GM21723 (cell line): ENCODE measurements at regions not wholly inside any gene's neighbourhood (a gene's known extent, or its start where the extent isn't known, plus 50 kb on each side); places are given as distances from the start of the nearest gene placed in this dataset.
"Not testable (repeated sequence)": the region's sequence is repeated elsewhere in the genome, so short reads cannot be mapped to it uniquely, and the experiment has no call there.

Source experiments
- ATAC-seq: cut with Tn5 transposase; IDR thresholded peaks from one replicate; pipeline ENCODE4 v1.9.1; 2021; ENCODE audit warnings: mild to moderate bottlenecking, moderate library complexity; ENCODE audit not compliant: unreplicated experiment

- ATAC-seq: not testable (repeated sequence)
Observed at GRCh38 chr2:66177128-66177796, 257.7 kb upstream of the MEIS1 start.

GRCh38 chr2:66174491-66174890 lies 260.4 kb upstream of the MEIS1 start:
- no peak for ATAC-seq

DNA sequence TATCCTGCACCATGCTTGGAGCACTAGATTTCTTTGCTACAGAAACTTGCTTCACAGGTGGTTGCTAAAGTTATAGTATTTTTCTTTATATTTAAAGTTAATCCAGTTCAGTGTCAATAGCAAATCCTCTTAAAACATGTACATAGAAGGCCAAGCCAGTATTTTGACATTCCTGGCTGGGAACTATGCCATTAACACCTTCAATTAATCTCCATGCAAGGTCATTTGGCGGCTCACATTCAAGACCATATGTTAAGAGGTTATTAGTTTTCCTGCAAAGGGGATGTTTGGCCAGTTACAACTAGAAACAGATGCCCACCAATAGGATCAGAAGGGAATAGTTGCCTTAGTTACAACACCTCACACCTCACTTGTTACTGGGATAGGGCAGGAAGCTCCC lies 261.3 kb upstream of the MEIS1 start:
- ATAC-seq: no peak

GRCh38 chr2:66171530-66171929 lies 263.4 kb upstream of the MEIS1 start:
- no peak for ATAC-seq

DNA sequence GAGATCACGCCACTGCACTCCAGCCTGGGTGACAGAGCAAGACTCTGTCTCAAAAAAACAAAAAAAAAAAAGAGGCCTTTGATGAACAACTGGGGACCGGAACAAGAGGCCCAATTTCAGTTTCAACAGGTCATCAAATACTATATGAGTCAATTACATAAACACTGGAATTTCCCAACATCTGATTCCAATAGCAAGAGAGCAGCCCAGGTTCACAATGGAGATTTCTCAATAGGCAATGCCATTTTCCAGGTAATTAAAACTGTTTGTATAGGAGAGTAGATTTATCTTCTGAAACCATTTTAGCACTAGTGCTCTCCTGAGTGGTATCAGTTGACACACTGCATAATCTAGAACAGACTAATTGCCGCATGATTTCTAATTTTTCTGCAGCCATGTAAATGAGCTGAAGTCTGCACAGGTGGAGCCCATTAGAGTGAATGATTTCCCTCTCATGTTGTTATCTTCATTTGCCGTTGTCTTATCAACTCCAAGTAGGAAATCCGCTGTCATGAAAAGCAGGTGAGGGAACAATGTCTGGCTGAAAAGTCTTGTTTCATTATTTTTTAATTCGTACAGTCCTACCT lies 264.1 kb upstream of the MEIS1 start:
- ATAC-seq: no peak

- no peak for ATAC-seq
Observed at GRCh38 chr2:66169076-66169475, 265.8 kb upstream of the MEIS1 start.

DNA sequence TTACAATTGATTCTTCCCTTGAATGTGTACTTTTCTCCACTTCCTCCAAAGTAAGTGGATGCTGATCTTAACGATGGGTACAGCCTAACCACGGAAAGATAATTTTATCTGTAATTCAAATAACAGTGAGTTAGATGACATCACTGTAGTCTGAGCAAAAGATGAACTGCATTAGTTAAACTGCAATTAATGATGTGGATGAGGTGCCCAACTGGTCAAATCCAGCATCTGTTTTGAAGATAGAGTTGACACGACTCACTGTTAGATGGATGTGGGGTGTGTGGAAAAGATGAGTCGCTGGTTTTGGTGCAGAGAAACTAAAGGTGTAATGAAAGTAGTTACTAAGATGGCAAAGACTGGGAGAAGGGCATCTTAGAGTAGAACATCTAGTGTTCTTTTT lies 270.5 kb upstream of the MEIS1 start:
- no peak for ATAC-seq

DNA sequence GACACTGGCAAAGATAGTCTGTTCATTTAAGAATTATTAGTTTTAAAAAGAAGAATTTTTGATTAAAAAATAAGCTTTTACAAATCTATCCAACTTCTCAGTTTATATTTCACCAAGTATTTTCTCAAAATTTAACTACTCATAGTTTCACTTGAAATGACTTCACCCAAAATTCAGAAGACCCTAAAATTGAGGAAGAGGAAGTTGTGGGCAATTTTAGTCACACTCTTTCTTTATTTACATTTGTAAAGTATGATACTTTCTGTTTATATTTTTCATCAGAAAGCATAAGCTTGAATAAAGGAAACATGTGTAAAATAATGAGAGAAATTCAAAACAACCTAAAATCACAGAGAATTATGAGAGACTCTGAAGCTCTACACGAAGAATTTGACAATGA lies 278.8 kb upstream of the MEIS1 start:
- ATAC-seq: no peak

DNA sequence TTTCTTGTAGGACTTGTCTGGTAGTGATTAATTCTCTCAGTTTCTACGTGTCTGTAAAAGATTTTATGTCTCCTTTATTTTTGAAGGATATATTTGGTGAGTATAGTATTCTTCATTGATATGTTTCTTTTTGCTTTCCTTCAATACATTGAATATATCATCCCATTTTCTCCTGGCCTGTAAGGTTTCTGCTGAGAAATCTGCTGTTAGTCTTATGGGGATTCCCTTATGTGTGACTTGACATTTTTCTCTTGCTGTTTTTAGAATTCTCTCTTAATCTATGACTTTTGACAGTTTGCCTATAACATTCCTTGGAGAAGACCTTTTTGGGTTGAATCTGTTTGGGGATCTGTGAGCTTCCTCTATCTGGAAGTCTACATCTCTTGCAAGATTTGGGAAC lies 281.0 kb upstream of the MEIS1 start:
- no peak for ATAC-seq

DNA sequence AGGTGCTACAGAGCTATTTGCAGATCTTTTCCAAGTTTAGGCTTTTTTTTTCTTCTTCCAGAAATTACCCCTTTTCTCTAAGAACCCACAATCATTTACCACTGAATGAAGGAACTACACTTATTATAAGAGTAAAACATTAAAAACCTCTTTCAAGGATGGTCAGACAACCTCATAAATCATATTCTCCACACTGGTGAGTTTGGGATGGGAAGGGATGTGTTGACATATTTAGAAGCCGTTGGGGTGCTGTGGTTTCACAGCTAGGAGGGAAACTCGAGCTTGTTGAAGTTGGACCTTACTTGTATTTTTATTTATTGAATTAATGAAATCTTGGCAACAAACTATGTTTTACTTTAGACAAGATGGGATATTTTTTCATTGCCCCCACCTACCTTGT lies 289.4 kb upstream of the MEIS1 start:
- ATAC-seq: no peak

- not testable (repeated sequence) for ATAC-seq
Observed at GRCh38 chr2:66144324-66144723, 290.6 kb upstream of the MEIS1 start.

DNA sequence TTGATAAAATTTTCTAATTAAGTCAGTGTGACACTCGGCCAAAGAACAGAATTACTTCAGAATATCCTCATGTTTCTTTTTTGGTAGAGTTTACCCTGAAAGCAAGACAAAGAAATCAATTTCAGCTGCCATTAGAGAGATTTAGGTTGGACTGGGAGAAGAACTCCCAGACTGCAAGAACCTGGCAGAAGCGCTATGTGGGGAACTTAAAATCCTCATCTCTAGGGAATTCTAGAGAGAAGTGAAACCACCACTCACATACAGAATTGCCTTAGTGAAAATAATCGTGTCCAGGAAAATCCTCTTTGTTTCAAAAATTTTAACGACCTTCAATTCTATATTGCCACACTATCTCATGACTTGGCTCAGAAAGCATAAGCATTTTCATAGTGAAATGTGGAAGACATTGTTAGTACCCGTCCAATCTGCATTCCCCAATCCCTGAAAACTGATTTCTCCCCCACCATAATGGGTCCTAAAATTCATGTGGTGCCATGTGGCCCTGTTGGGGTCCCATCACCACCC lies 297.3 kb upstream of the MEIS1 start:
- ATAC-seq: no peak

DNA sequence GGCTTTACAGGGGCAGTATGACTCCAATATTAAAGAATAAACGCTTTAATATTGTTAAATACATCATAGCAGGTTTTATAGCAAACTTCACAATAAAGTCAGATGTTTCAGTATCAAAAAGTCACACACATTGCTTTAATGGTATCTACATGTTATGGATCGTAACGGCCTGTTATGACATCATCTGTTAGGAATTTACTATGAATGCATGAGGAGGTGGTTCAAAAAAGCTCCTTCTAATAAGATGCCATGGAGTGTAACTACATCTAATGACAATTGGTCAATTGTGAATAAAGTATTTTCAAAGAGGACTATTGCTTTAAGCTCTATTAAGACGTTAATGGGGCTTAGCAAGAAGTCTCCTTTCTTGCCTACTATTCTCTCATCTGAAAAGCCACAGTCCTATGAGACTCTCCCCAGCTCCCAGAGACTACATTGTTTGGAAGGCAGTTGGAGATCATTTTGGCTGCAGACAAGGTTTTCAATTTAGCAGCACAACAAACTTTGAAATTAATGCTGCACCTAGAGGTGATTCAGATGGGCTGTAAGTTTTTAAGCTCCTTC lies 300.7 kb upstream of the MEIS1 start:
- no peak for ATAC-seq

DNA sequence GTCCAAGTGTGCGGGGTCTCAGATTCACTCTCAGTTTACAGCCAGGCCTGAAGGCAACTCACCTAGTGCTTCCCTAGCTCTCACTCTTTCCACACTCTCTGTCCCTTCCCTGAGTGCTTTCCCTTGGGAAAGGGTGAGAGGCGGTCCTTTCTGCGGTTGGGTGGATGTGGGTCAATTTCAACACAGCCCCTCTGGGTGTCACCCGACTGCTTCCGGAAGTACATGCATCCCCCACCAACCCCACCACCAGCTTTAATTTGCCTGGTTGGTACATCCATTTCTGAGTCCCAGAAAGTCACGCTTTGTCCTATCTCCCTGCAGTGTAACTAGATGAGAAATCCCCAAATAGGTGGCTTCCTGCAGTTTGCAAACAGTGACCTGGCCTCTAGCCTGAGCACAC lies 307.3 kb upstream of the MEIS1 start:
- no peak for ATAC-seq

DNA sequence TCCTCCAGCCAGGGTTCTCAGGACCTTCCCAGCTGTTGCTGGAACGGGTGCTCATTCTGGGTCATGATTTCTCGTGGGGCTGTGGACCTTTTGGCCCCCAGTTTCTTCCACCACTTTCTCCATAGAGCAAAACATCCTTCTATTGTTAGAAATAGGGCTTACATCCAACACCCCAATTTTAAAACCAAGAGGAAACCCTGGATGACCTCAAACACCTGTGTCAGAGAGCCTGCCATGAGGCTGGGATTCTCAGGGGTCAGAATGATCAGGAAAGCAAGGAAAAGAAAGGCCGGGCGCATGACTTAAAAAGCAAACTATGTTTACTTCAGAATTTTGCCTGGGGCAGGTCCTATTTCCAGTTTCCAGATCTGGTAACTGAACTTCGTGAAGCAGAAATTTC lies 307.9 kb upstream of the MEIS1 start:
- no peak for ATAC-seq

- ATAC-seq: no peak
Observed at GRCh38 chr2:66125951-66126350, 309.0 kb upstream of the MEIS1 start.

GRCh38 chr2:66122516-66122915 lies 312.4 kb upstream of the MEIS1 start:
- no peak for ATAC-seq

GRCh38 chr2:66121946-66122345 lies 313.0 kb upstream of the MEIS1 start:
- no peak for ATAC-seq

DNA sequence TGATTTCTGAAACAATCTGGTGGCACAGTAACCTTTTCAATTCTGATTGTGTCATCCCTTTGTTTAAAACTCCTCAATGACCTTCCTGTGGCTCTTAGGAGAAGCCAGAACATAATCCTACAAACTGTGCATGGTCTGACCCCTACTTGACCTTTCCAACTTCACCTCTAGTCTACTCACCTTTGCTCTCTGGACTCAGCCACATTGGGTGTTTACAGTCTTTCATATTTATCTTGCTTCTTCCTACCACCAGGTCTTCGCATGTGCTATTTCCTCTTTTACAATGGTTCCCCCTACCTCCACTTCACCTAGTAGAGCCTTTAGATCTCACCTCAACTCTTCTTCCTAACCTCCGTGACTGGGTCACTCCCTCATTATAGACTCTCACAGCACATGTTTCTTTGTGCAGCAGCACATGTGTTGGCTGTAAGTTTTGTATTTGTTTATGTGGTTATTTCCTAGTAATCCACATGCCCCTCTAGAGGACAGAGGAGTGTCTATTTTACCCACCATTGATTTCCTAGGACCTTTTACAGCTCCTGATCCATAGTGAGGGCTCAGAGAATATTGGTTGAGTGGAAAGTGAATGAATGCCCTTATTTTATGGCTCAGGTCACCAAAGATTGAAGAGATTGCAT lies 320.8 kb upstream of the MEIS1 start:
- ATAC-seq: no peak

DNA sequence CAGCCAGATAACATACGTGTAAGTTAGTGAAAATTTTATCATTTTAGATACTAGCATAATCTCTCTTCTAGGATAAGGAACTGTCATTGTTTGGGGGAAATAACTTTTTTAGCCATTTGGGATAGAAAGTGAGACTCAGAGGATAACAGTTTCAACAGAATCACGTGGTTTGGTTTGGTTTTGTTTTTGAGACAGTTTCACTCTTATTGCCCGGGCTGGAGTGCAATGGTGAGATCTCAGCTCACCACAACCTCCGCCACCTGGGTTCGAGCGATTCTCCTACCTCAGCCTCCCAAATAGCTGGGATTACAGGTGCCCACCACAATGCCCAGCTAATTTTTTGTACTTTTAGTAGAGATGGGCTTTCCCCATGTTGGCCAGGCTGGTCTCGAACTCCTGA lies 323.2 kb upstream of the MEIS1 start:
- ATAC-seq: no peak

DNA sequence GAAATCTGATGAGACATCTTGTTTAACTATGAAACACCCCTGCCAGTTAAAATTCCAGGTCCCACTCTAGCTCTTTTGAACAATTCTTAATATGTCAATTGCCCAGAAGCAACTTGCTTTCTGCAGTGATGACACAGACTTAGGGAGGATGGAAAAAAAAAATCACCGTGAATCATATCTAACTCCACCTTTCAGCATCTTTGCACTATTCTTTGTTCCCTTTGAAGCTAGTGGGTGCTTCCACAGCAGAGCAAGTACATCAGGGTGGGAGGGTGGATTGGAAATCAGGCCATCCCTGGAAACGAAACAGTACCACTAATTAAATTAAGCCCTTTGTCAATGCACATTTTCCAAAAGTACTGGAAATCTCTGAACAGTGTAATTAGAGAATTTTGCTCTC lies 324.3 kb upstream of the MEIS1 start:
- no peak for ATAC-seq

DNA sequence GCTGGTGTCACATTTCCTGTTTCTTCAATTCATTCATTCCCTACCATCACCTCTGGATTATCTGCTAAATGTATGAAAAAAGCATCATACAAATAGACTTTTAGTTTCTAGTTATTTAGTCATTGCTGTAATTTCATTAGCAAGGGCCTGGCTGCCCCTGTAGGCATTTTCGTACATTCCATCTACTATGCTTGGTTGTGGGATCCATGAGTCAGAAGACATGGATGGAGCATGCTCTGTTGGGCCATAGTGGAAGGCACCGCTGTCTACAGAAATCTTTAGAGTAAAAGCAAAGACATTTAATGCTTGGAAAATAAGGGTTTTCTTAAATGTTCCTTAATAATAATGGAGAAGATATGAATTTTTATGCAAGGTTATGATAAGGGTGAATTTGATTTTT lies 324.8 kb upstream of the MEIS1 start:
- ATAC-seq: no peak
